CD4-positive, alpha-beta T cell treated with Interleukin-15 for 4 hours (primary cell): ENCODE measurements at regions not wholly inside any gene's neighbourhood (a gene's known extent, or its start where the extent isn't known, plus 50 kb on each side); places are given as distances from the start of the nearest gene placed in this dataset.

ENCODE experiments used
- DNase-seq: peaks from one replicate; pipeline ENCODE4 v3.0.0-alpha.2; 2020; ENCODE audit warnings: low spot score

DNA sequence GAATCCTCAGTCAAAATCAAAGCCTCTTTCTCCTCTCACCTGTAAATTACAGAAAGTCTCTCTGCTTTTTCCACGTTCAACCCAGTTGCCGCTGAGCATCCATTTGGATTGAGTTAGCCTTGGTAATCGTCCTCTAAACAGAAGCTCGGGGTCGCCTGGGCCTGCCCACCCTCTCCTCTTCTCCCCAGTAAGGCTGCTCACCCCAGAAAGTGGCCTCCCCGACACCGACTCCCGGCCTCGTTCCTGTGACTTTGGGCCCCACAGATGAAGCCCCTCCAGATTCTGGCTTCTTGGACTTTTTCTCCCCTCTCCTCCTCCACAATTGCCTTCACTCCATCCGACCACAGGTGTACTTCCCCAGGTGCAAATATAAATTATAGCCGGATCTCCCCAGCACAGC lies 1500.0 kb downstream of the BRD1 start:
- DNase-seq: no peak

DNA sequence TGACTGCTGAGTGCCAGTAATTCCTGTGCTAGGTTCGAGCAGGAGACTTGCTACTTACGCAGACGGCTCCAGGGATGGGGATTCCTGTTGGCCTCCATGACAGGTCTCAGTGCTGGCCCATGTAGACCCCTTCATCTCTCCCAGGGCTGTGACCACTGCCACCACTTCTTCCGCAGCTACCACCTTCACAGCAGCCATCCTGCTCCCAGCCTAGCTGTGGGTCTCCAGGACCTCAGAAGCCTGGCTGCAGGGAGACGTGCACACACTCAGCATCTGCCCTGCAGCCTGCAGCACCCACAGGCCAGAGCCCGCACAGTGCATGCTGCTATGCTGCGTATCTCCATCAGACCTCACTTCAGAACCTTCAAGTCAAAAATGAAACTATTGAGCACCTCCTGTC lies 1503.9 kb downstream of the BRD1 start:
- no peak for DNase-seq

DNA sequence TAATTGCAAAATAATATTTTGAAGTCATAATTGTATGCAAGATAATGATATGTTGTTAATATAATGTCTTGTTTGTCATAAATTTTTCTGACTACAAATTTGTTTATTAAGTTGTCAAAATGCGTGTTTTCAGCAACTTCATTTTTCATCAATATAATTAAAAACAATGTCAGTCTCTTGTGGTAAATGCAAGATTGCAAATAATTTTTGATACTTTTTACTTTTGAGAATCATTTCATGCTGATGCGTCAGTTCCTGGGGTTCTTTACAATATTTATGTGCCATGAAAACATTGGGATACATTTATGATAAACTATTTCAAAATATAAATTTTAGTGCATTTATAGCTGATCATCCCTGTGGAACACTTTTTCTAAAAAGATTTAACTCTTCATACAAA lies 1504.8 kb downstream of the BRD1 start:
- DNase-seq: no peak

DNA sequence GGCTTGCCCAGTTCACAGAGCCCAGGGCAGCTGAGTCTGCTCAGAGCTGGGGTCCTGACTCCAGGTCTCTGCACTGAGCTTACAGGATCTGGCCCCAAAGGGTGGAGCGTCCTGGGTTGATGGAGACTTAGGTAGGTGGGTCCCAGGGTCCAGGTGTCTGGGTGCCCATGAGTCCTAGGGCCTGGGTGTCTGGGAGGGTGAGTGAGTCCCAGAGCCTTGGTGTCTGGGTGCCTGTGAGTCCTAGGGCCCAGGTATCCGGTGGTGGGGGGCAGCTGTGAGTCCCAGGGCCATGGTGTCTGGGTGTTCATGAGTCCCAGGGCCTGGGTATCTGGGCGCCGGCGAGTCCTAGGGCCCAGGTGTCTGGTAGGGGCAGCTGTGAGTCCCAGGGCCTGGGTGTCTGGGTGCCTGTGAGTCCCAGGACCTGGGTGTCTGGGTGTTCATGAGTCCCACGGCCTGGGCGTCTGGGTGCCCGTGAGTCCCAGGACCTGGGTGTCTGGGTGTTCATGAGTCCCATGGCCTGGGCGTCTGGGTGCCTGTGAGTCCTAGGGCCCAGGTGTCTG lies 1505.6 kb downstream of the BRD1 start:
- DNase-seq: no peak

DNA sequence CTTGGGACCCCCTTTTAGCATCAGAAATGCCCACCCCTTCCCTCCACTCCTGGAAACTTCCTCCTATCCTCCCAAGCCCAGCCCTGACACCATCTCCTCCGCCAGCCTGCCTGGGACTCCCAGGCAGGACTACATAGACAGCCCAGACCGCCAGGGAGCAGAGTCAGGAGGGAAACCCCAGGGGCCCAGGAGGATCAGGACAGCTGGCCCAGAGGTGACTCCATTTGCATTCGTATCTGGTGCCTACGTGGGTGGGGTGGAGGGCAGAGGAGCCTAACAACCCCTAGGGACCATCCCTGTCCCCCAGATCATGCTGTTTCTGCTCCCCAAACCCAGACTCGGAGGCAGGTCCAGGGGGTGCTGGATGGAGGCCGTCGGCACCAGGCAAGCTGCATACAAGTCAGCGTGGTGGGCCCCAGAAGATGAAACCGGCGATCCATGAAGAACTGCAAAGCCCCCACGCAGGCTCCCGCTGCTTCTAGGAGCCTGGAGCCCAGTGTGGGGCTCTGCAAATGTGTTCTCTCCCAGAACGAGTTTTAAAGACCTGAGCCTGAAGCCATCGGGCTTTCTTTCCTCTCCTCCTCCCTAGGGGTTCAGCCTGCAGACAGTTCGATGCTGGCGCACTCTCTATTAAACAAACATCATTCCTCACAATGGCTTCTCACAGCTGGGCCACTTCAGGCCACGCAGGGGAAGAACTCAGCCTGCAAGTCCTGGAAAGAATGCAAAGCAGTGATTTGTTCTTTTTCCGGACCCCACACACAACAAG lies 1506.8 kb downstream of the BRD1 start:
- no peak for DNase-seq

DNA sequence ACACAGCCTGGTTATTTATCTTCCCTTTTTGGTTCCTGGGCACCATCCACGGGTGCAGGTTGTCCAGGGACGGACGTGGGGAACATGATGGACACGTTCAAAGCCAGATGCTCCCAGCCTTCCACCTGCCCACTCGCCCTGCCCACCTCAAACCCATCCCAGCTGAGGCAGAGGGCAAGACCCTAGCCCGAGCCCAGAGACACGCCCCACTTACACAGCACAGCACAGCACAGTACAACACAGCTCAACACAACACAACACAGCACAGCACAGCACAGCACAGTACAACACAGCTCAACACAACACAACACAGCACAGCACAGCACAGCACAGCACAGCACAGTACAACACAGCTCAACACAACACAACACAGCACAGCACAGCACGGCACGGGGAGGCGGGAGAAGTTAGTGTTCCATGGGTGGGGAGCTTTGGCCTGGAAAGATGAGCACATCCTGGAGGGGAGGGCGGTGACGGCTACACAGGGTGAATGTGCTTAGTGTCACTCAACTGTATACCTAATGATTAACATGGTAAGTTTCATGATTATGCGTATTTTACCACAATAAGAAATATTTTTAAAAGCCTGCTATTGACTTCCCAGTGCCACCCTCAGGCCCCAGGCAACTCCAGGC lies 1507.5 kb downstream of the BRD1 start:
- no peak for DNase-seq

DNA sequence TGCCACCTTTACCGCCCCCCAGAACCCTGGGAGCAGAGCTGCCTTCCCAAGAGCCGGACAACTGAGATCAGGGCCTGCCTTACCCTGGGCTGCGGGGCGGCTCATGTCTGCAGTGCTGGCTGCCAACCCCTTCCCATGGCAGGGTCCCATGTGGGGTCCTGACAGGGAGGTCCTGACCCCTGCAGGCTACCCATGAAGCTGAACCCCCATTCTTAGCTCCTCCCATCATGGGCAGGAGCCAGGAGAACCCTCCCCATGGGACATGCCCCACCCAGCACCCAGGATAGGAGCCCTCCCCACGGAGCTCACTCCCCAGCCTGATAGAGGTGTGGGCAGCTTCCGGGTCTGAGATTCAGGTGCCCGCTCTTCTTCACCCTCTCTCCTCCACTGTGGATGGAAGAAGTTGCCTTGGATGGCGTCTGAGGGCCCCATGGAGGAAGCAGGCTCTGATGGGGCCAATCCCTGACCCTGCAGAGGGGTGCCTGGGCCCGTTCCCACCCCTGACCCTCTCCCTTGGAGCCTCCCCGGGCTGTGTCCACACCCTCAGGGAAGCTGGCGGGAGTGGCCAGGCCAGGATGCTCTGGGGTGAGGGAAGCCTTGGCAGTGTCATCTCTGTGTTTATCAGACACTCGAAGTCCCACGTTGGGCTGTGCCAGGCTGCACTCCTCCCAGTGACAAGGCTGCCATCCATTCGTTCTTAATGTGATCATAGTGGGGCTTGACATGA lies 1508.2 kb downstream of the BRD1 start:
- DNase-seq: no peak

DNA sequence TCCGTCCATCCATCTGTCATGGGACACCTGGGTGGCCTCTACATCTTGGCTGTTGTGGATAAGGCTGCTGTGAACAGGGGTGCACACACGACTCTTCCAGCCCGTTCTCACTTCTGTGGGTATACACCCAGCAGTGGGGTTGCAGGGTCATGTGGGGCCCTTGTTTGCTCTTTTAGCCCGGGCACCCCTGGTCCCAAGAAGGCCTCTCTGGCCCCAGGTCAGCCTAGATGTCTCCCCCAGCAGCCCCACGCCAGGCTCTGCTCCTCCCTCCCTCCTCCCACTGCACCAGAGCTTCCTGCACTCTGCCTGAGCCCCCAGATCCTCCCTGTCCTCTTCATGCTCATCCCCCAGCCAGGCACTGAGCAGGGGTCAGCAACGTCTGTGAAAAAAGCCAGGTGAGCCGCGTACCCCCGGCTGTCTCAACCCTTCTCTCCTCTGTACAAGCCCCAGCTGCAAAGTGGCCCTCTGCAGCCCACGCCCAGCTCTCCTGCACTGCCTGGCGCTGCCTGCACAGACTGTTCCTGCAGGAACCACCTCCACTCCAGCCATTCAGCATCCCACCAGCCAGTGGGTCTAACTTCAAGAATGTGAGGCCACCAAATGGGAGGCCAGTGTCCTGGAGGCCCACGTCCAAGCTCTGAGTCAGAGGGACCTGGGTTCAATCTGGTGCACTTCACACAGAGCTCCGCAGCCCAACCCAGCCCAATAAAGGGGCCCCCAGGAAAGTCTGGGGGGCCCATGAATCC lies 1508.9 kb downstream of the BRD1 start:
- DNase-seq: no peak

DNA sequence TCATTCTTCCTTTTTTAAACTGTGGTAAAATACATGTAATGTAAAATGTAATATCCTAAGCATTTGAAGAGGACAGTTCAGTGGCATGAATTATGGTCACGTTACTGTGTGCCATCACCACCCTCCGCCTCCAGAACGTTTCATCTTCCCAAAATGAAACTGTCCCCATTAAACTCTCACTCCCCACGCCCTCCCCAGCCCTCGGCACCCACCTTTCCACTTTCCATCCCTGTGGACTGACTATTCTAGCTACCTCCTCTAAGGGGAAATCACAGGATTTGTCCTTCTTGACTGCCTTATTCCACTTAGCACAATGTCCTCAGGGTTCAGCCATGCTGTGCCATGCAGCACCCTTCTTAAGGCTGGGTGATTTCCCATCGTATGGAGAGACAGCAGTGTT lies 1509.5 kb downstream of the BRD1 start:
- DNase-seq: no peak

DNA sequence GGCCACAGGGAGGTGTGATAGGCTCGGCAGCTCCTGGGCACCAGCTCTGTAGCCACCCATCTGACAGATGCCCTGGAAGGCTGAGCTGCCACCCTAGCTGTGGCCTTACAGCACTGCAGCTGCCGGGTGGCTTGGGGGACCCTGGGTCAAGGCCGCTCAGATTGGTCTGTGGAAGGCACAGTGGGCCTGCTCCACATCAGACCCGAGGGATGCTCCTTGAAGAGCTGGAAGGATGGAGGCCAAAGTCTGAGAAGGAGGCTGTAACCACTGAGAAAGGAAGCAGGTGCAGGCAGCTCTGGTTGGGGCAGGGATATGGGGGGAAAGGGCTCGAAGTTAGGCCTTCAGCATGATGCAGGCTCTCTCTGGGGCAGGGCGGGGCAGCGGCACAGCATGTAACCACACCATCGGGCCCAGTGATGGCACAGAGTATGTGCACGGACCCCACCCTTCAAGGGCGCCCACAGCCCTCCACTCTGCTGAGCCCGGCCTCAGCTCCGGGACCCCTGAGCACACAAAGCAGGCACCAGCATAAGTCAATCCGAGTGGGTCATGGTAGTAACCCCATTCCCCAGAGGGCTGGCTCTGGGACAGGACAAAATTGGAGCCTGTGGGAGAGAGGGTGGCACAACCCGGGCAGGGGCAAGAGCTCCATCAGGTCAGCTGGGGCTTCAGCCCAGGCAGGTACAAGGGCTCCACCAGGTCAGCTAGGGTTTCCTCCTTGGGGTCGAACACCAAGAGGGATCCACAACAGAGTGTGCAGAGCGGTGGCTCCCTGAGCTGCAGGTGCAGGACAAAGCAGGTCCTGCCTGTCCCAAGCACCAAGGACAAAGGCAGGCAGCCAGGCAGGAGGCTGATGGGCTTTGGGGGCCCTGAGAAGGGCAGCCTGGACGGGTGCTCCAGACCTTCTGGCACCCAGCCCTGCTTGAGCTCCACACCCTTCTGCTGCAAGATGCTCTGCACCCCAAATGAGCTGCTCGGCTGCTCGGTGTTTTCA lies 1511.1 kb downstream of the BRD1 start:
- no peak for DNase-seq

DNA sequence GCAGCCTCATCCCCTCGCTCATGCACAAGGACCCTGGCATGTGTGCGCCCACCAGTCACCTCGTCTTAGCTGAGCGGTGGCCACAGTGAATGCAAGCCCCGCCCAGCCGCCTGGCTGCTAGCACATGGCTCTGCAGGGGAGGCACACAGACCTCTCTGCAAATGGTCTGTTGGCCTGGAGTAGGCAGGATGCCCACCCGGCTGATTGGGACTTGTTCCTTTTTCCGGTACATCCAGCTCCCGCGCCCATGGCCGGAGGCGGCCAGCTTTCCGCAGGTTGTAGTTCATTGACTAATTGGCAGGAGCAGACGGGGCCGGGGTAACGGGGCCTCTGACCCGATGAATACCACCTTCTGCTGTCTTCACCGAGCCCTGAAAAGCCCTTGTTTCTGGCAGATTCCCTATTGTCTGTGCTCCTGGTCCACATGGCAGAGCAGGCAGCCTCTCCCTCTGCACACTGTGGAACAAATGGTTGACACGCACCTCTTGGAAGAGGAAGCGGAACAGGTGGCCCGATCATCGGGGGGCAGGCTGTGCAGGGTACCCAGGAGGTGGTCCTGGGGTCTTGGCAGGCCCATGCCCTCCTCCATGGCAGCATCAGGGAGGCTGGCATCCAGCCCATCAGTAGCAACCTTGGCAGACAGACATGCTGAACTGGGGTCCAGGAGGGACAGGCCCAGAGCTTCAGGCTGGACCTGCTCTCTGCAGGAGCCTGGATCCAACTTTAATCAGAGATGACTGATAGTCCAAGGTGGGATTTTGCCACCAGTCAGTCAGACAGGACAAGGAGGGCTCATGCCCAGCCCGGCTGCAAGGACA lies 1512.0 kb downstream of the BRD1 start:
- DNase-seq: no peak

DNA sequence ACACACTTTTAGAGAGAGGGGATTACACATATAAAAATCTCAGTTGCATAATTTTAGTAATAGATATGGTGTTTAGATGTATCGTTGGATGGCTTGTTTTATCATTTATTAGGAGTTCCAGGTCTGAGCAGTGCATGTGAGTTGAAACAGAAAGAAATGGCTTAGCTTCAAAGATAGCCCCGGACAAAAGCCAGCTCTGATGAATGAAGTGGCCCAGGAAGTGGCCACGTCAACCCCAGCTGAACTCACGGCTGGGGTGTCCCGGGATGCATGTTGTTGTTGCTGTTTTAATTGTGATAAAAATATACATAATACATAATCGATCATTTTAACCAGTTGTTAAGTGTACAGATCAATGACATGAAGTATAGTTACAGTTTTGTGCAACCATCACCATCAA lies 1513.6 kb downstream of the BRD1 start:
- DNase-seq: no peak

DNA sequence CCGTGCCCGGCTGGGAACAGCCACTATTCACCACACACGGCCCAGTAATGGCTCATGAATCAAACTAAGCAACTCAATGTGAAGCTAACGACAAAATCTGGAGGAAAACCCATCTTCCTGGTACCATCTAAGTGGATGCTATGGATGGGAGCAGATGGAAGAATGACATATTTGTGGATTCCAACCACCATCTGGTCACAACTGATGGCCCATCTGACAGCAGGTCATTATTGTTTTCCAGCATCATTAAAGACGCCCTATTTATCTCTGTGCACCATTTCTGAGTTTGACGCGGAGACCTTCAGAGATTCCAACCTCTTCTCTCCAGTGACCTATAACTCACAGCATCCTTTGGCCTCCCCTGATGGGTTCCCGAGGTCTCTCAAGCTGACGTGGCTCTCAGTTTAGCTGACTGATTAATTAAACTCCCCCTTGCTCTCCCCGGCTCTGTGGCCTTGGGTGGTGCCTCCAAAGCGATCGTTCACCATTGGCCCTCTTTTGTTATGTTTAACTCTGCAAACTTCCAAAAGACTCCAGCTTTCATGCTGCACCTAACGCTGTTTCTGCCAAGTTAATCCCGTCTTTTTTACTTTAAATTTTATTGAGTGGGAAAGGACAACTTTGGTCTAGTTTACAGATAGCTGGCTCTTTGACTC lies 1514.4 kb downstream of the BRD1 start:
- no peak for DNase-seq

DNA sequence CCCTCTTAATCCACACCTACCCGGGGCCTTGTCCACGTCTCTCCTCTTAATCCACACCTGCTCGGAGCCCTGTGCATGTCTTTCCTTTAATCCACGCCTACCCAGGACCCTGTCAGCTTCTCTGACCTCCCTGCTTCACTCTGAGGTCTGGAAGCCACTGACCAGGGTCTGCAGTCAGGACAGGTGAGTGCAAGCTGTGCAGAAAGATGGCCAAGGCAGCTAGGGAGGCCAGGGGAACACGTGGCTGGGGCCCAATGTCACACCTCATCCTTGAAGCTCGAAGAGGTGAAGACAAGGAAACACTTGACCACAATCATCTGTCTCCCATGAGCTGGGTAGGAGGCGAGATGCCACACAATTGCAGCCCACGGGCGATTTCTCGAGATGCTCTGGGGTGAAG lies 1516.9 kb downstream of the BRD1 start:
- no peak for DNase-seq

DNA sequence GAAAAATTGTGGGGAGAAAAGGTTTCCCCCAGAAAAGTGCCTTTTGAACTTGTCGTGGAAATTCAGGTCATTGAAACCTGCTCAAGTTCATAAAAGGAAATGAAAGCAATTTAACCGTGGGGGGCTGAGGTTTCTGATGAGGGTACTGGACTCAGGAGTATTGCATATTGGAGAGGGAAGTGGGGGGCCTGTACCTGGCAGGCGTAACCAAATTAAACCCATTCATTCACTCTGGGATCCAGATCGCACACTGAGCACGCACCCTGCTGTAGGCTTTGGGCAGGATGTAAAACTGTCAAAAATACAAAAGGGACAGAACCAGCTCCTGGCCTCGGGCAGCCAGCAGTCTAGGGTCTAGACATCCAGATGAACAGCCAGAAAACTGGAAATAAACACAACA lies 1517.4 kb downstream of the BRD1 start:
- no peak for DNase-seq

DNA sequence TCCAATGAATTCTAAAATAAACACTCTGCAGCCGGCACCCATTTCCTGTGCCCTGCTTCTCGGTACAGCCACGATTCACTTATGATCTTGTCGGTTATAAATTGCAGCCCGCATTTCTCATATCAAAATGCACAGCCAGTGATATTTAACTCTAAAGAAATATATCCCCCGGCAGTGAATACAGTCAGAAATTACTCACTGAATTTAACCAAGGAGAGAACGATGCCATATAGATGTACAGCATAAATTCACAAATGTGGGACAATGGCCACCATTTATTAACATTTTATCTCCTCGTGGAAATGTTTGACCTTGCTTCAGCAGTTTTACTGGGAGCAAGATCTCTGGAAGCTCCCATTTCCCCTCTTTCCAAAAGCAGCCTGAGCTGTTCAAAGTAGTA lies 1517.8 kb downstream of the BRD1 start:
- no peak for DNase-seq

DNA sequence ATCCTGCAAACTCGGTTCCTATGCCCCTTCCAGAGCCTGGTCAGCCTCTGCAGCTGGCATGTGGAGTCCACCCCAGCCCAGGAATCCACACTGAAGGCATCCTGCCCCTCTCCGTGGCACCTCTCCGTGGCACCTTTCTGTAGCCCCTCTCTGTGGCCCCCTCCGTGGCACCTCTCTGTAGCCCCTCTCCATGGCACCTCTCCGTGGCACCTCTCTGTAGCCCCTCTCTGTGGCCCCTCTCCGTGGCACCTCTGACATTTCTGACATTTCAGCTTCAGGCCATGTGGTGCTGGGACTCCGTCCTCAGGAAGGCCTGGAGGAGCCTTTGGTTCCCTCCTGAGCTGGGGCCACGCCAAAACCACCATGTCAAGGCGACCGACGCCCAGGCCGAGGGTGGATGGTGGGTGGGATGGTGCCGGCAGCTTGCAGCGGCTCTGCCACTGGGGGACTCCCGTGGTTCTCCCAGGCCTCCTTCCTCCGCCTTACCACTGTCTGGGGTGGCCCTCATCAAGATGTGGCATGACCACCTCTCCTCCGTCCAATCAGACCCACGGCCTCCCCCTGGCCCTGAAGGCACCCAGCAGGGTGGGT lies 1518.5 kb downstream of the BRD1 start:
- DNase-seq: no peak

DNA sequence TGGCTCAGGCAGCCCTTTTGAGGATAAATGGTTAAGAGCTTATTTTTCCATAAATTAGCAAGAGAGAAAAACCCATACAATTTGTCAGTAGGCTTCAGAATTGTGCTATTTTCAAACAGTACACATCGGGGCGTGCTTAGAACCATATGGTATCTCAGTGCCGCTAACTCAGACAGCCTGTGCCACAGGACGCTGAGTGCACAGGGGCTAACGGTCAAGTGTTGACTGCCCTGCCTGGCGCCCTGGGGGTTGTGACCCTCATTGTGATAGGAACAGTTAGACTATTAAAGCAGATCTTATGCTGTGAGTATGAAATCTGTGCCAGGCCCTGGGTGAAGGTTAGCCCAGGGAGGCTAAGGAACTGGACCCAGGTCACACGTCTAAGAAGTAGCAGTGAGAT lies 1519.7 kb downstream of the BRD1 start:
- no peak for DNase-seq
